Spleen (tissue), 11 donors: ENCODE measurements at regions not wholly inside any gene's neighbourhood (a gene's known extent, or its start where the extent isn't known, plus 50 kb on each side); places are given as distances from the start of the nearest gene placed in this dataset.

Experiments used
- DNase-seq: peaks from one replicate; pipeline ENCODE4 v3.0.0-alpha.2; 2020
- H3K27ac ChIP-seq, 8 donors: fragments of 200-600 bp; sonication (generic) in 7 of 8; 1 replicate in 4 of 8; 2 replicates in 4 of 8; pipeline versions ENCODE4 v1.5.0 to v1.8.0; 2016 to 2021; ENCODE audit warnings: inconsistent platforms in 4 of 8, mild to moderate bottlenecking in 4 of 8, moderate library complexity in 1 of 8
- H3K27me3 ChIP-seq, 7 donors: fragments of 200-600 bp; sonication (generic) in 6 of 7; replicated peaks in 1 of 7; 1 replicate in 4 of 7; 2 replicates in 3 of 7; pipeline versions ENCODE4 v1.5.0 to v1.8.0; 2016 to 2021; ENCODE audit warnings: inconsistent platforms in 3 of 7, mild to moderate bottlenecking in 1 of 7
- H3K36me3 ChIP-seq, 6 donors: fragments of 200-600 bp; sonication (generic) in 5 of 6; 1 replicate in 4 of 6; 2 replicates in 2 of 6; pipeline versions ENCODE4 v1.5.0 to v1.8.0; 2016 to 2021; ENCODE audit warnings: inconsistent platforms in 2 of 6
- H3K4me1 ChIP-seq, 6 donors: fragments of 200-600 bp; sonication (generic) in 5 of 6; 1 replicate in 3 of 6; 2 replicates in 3 of 6; pipeline versions ENCODE4 v1.5.0 to v1.8.0; 2016 to 2021; ENCODE audit warnings: inconsistent platforms in 3 of 6
- H3K4me3 ChIP-seq, 8 donors: fragments of 200-600 bp; sonication (generic) in 7 of 8; 1 replicate in 4 of 8; 2 replicates in 4 of 8; pipeline versions ENCODE4 v1.5.0 to v1.8.0; 2016 to 2021; ENCODE audit warnings: inconsistent platforms in 4 of 8, mild to moderate bottlenecking in 4 of 8, moderate library complexity in 2 of 8
- H3K9me3 ChIP-seq, 8 donors: fragments of 200-600 bp; sonication (generic) in 7 of 8; 1 replicate in 4 of 8; 2 replicates in 4 of 8; pipeline versions ENCODE4 v1.5.0 to v1.8.0; 2016 to 2021; ENCODE audit warnings: inconsistent platforms in 4 of 8
- CTCF ChIP-seq, 11 experiments: fragments of 200-600 bp in 7 of 11; fragments of 450-650 bp in 4 of 11; sonication (generic) in 4 of 11; IDR thresholded peaks in 8 of 11; conservative IDR thresholded peaks in 3 of 11; 1 replicate in 7 of 11; 2 replicates in 4 of 11; pipeline versions ENCODE4 v1.4.0 to v1.8.0; 2016 to 2021; ENCODE audit warnings: antibody characterized with exemption in 11 of 11, inconsistent platforms in 4 of 11, mild to moderate bottlenecking in 1 of 11
- POLR2A ChIP-seq, 3 donors: fragments of 450-650 bp; IDR thresholded peaks; one replicate each; pipeline ENCODE4 v1.5.1; 2017; ENCODE audit warnings: antibody characterized with exemption in 3 of 3, mild to moderate bottlenecking in 1 of 3
- POLR2AphosphoS5 ChIP-seq, 3 donors: sonication (generic); formaldehyde crosslinking; IDR thresholded peaks; one replicate each; pipeline ENCODE4 v1.5.1; 2017; ENCODE audit warnings: antibody characterized with exemption in 3 of 3
- WGBS, 5 donors: extraction: QIAGEN DNeasy Blood & Tissue Kit in 3 of 5; methylation state at CpG; one replicate each; pipeline versions ENCODE4 v1.1.5 to v1.1.7; 2013 to 2018; 5-methylcytosine and 5-hydroxymethylcytosine counted together
- intact Hi-C: fragments of 100-400 bp; cut with DNase I; formaldehyde crosslinking; loops from one replicate; pipeline ENCODE4 v1.15.0; 2023; ENCODE audit warnings: low total_unique reads
- donor health status: healthy with polysubstance abuse.
- donor health status: DM: no; HTN: no; CAD: no; lungs with moderate emphysema.
- donor health status: DM: no; HTN: no; CAD: no.
- donor health status: Bipolar disorder and iron deficiency.
- donor health status: healthy.
- donor health status: DM: no; HTN: no; CAD: no.
- donor health status: DM: yes; HTN: yes; CAD: no.

DNA sequence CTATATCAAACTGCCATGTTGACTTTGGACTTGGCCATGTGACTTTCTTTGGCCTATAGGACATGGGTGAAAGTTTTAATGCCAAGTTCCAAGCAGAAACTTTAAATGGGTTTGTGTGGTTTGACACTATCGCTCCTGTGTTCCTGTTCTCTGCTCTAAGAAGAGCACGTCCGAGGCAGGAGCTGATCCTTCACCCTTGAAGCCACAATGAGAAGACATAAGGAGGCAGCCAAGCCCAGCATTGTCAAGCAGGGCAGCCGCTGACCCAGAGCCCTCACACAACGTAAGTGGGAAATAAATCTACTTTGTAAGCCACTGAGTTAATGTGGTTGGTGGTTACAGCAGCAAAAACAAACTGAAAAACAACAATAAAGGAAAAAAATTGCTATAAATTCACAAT lies 422.4 kb downstream of the PID1 start:
- Histone ChIP-seq H3K4me1 (no peaks in the 10 kb centered on the region), H3K36me3 (no peaks in the 10 kb centered on the region), H3K4me3 (no peak overlapping the region), H3K27me3 (no peaks in the 10 kb centered on the region), H3K27ac (no peak overlapping the region), H3K9me3 (peaks cover 0 to 6% (median 0%) of the 10 kb centered on the region in 8 donors)
- no peak for DNase-seq
- TF ChIP-seq POLR2A (IDR thresholded peaks at IDR 0.05) (no peak), POLR2AphosphoS5 (IDR thresholded peaks at IDR 0.05) (no peak), CTCF (IDR thresholded peaks at IDR 0.05 in 8 of 11, conservative IDR thresholded peaks at IDR 0.05 in 3 of 11) (no peak)
- 78 to 89% (median 81%) methylated on average over 5 of the region's 5 CpGs for WGBS, 5 donors
- intact Hi-C loops: no loop called here

GRCh38 chr2:228847684-228848083 lies 423.4 kb downstream of the PID1 start:
- no peaks in the 10 kb centered on the region for H3K4me1 ChIP-seq
- TF ChIP-seq CTCF (IDR thresholded peaks at IDR 0.05 in 8 of 11, conservative IDR thresholded peaks at IDR 0.05 in 3 of 11) (no peak), POLR2A (IDR thresholded peaks at IDR 0.05) (no peak), POLR2AphosphoS5 (IDR thresholded peaks at IDR 0.05) (no peak)
- no peak overlapping the region for H3K4me3 ChIP-seq
- H3K9me3 ChIP-seq: no peaks in the 10 kb centered on the region
- no peak for DNase-seq
- 23 to 38% (median 33%) methylated on average over 1 of the region's 1 CpG for WGBS, 5 donors
- H3K36me3 ChIP-seq: no peaks in the 10 kb centered on the region
- H3K27me3 ChIP-seq: no peaks in the 10 kb centered on the region
- H3K27ac ChIP-seq: no peak overlapping the region
- intact Hi-C loops: no loop called here

DNA sequence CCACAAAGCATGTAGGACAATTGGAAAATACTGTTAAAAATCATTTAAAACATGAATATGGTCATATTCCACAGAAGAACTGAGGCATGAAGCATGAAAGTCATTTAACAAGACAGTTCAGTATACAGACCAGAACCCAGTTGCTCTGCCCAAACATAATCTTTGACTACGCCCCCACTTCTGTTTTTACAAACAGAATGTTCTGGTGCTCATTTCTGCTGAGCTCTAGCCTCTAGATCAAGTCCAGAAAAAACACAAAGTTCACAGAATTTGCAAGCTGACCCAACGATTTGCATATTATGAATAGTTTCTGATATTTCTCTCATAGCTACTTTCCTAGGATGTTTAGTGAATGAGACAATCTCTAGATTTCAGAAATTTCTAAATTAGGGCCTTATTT lies 424.9 kb downstream of the PID1 start:
- Histone ChIP-seq H3K4me1 (no peaks in the 10 kb centered on the region), H3K27me3 (no peaks in the 10 kb centered on the region), H3K4me3 (no peak overlapping the region), H3K36me3 (no peaks in the 10 kb centered on the region), H3K9me3 (no peaks in the 10 kb centered on the region), H3K27ac (no peak overlapping the region)
- TF ChIP-seq POLR2AphosphoS5 (IDR thresholded peaks at IDR 0.05): no peak
- TF ChIP-seq CTCF (IDR thresholded peaks at IDR 0.05 in 8 of 11, conservative IDR thresholded peaks at IDR 0.05 in 3 of 11): no peak
- TF ChIP-seq POLR2A (IDR thresholded peaks at IDR 0.05): no peak
- intact Hi-C loops: no loop called here
- WGBS, 5 donors: 63 to 72% (median 64%) methylated on average over 2 of the region's 2 CpGs
- DNase-seq: no peak

DNA sequence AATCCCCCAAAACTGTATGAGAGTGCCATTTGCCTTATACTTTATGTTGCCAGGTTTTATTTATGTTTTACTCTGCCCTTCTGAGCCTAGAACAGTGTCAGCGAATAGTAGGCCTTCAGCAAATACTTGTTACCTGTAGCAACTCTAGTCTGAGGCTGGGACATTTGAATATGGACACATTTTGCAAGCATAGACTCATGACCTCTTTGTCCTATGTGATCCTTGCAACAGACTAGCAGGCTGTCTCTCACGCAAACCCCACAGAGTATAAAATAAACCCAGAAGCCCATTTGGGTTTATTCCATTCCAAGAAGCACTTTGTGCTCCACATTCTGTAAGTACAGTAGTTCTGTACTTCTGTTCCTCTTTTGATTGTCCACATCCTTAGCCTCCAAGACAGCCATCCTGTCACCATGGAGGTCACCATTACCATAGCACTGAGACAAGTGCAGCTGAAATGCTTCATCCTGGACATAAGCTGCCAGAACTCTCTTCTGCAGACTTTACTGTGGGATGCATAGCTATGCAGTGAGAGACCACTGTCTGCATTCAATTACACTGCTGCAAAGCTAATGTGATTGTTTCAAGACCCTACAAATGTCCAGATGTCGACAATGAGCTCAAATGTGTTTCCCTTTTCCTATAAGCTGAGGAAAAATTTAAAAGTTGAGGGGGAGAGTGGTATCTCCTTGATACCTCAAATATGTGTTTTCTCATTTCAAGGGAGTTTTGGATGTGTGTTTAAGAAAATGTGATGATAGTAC lies 425.7 kb downstream of the PID1 start:
- Histone ChIP-seq H3K4me3 (no peak overlapping the region), H3K27me3 (no peaks in the 10 kb centered on the region), H3K36me3 (no peaks in the 10 kb centered on the region), H3K9me3 (peaks cover 0 to 5% (median 0%) of the 10 kb centered on the region in 8 donors), H3K27ac (no peak overlapping the region), H3K4me1 (no peaks in the 10 kb centered on the region)
- TF ChIP-seq POLR2A (IDR thresholded peaks at IDR 0.05): no peak
- no peak for TF ChIP-seq POLR2AphosphoS5 (IDR thresholded peaks at IDR 0.05)
- TF ChIP-seq CTCF (IDR thresholded peaks at IDR 0.05 in 8 of 11, conservative IDR thresholded peaks at IDR 0.05 in 3 of 11): no peak
- intact Hi-C loops: no loop called here
- no peak for DNase-seq
- WGBS, 5 donors: 69 to 76% (median 75%) methylated on average over 3 of the region's 3 CpGs
